Breast epithelium (tissue), 3 donors: ENCODE measurements at regions not wholly inside any gene's neighbourhood (a gene's known extent, or its start where the extent isn't known, plus 50 kb on each side); places are given as distances from the start of the nearest gene placed in this dataset.

ENCODE experiments used
- POLR2A ChIP-seq: fragments of 450-650 bp; IDR thresholded peaks from one replicate; pipeline ENCODE4 v1.6.1; 2016; ENCODE audit warnings: antibody characterized with exemption, mild to moderate bottlenecking, moderate library complexity
- POLR2AphosphoS5 ChIP-seq, 3 donors: sonication (generic); formaldehyde crosslinking; IDR thresholded peaks; one replicate each; pipeline ENCODE4 v1.6.1; 2017; ENCODE audit warnings: antibody characterized with exemption in 3 of 3
- TF ChIP-seq, protein P1 (sequence below), 3 donors: fragments of 450-650 bp; IDR thresholded peaks; one replicate each; pipeline ENCODE4 v1.5.1; 2016 to 2017; ENCODE audit warnings: antibody characterized with exemption in 3 of 3, mild to moderate bottlenecking in 3 of 3, moderate library complexity in 3 of 3

DNA sequence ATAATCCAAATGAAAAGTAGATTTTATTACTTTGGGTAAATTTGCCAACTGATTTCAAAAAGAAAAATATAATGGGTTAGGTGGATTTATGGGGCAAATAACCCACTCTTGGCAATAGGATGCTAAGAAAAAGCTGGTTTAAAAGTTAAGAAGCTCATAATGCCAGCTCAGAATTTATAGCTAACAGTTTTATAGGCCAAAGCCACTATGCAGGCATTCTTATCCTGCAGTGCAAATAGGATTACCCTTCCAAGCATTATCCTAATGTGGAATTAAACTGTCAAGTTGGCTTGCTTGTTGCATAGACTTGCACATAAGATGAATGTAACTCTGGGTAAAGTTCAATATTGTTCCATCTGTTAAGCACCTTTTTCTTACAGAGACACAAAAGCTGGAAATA is 703.0 kb downstream of the PCDH18 start:
- TF ChIP-seq, protein P1, sequence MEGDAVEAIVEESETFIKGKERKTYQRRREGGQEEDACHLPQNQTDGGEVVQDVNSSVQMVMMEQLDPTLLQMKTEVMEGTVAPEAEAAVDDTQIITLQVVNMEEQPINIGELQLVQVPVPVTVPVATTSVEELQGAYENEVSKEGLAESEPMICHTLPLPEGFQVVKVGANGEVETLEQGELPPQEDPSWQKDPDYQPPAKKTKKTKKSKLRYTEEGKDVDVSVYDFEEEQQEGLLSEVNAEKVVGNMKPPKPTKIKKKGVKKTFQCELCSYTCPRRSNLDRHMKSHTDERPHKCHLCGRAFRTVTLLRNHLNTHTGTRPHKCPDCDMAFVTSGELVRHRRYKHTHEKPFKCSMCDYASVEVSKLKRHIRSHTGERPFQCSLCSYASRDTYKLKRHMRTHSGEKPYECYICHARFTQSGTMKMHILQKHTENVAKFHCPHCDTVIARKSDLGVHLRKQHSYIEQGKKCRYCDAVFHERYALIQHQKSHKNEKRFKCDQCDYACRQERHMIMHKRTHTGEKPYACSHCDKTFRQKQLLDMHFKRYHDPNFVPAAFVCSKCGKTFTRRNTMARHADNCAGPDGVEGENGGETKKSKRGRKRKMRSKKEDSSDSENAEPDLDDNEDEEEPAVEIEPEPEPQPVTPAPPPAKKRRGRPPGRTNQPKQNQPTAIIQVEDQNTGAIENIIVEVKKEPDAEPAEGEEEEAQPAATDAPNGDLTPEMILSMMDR (IDR thresholded peaks at IDR 0.05): no peak
- TF ChIP-seq POLR2A (no peak), POLR2AphosphoS5 (IDR thresholded peaks at IDR 0.05) (no peak)
